Esophagus squamous epithelium (tissue), 5 donors: ENCODE measurements at regions not wholly inside any gene's neighbourhood (a gene's known extent, or its start where the extent isn't known, plus 50 kb on each side); places are given as distances from the start of the nearest gene placed in this dataset.
A peak's percentile ranks its signal among the peaks of the same experiment; 100 is the strongest.

ENCODE experiments used
- DNase-seq: peaks from one replicate; lab custom pipeline; 2025; lab: John Stamatoyannopoulos, UW
- H3K27ac ChIP-seq, 4 donors: fragments of 200-600 bp; sonication (generic); one replicate each; pipeline ENCODE4 v1.5.1; 2016 to 2019; ENCODE audit warnings: mild to moderate bottlenecking in 1 of 4
- H3K27me3 ChIP-seq, 4 donors: fragments of 200-600 bp; sonication (generic); 1 replicate in 3 of 4; 2 replicates in 1 of 4; pipeline versions ENCODE4 v1.5.1 to v1.6.0; 2017 to 2021; ENCODE audit warnings: antibody characterized with exemption in 1 of 4
- H3K36me3 ChIP-seq, 3 donors: fragments of 200-600 bp; sonication (generic); one replicate each; pipeline ENCODE4 v1.5.1; 2016 to 2019
- H3K4me1 ChIP-seq, 3 donors: fragments of 200-600 bp; sonication (generic); one replicate each; pipeline ENCODE4 v1.5.1; 2017 to 2019
- H3K4me3 ChIP-seq, 4 donors: fragments of 200-600 bp; sonication (generic); 1 replicate in 3 of 4; 2 replicates in 1 of 4; pipeline ENCODE4 v1.5.1; 2016 to 2019; ENCODE audit warnings: mild to moderate bottlenecking in 2 of 4, moderate library complexity in 1 of 4
- H3K9me3 ChIP-seq, 3 donors: fragments of 200-600 bp; sonication (generic); one replicate each; pipeline ENCODE4 v1.5.1; 2016 to 2019
- CTCF ChIP-seq, 6 experiments: fragments of 450-650 bp in 4 of 6; fragments of 200-600 bp in 2 of 6; sonication (generic) in 2 of 6; IDR thresholded peaks; one replicate each; pipeline ENCODE4 v1.5.1; 2016 to 2019; ENCODE audit warnings: antibody characterized with exemption in 6 of 6, mild to moderate bottlenecking in 4 of 6, moderate library complexity in 4 of 6
- POLR2A ChIP-seq, 4 donors: fragments of 450-650 bp; IDR thresholded peaks; one replicate each; pipeline ENCODE4 v1.6.1; 2017; ENCODE audit warnings: antibody characterized with exemption in 4 of 4, mild to moderate bottlenecking in 4 of 4, moderate library complexity in 3 of 4
- WGBS, 2 donors: methylation state at CpG; one replicate each; pipeline ENCODE4 v1.1.5; 2018; 5-methylcytosine and 5-hydroxymethylcytosine counted together
- intact Hi-C: fragments of 100-400 bp; cut with DNase I; formaldehyde crosslinking; loops from one replicate; pipeline ENCODE4 v1.15.0; 2022
- donor health status: DM: yes; HTN: yes; CAD: no.

GRCh38 chr5:114055318-114056184 is 306.3 kb upstream of the KCNN2 start:
- Histone ChIP-seq H3K4me1 (peaks cover 0 to 22% (median 8%) of the 10 kb centered on the region in 3 donors), H3K27me3 (peaks cover 0 to 53% (median 5%) of the 10 kb centered on the region in 4 donors), H3K9me3 (no peaks in the 10 kb centered on the region), H3K27ac (no peak overlapping the region), H3K36me3 (no peaks in the 10 kb centered on the region), H3K4me3 (peak overlapping the region in 3 of 4 donors; percentile 23 to 56 (median 41))
- no peak for DNase-seq
- TF ChIP-seq CTCF (IDR thresholded peaks at IDR 0.05) = no peak
- no peak for TF ChIP-seq POLR2A (IDR thresholded peaks at IDR 0.05)
- 2 to 7% methylated on average over 16 to 24 of the region's 60 CpGs for WGBS, 2 donors
- intact Hi-C loops = no loop called here

GRCh38 chr5:114056185-114056538 is 305.7 kb upstream of the KCNN2 start:
- Histone ChIP-seq H3K4me3 (peak overlapping the region in 3 of 4 donors; percentile 23 to 56 (median 41)), H3K27me3 (peaks cover 0 to 53% (median 5%) of the 10 kb centered on the region in 4 donors), H3K36me3 (no peaks in the 10 kb centered on the region), H3K27ac (no peak overlapping the region), H3K9me3 (no peaks in the 10 kb centered on the region), H3K4me1 (peaks cover 0 to 22% (median 8%) of the 10 kb centered on the region in 3 donors)
- WGBS, 2 donors = 7 to 42% methylated on average over 4 to 12 of the region's 26 CpGs
- DNase-seq = no peak
- TF ChIP-seq CTCF (IDR thresholded peaks at IDR 0.05) (no peak), POLR2A (IDR thresholded peaks at IDR 0.05) (no peak)
- intact Hi-C loops = no loop called here

- intact Hi-C loops = no loop called here
- Histone ChIP-seq H3K4me1 (peaks cover 0 to 6% (median 3%) of the 10 kb centered on the region in 3 donors), H3K36me3 (no peaks in the 10 kb centered on the region), H3K27ac (no peak overlapping the region), H3K9me3 (no peaks in the 10 kb centered on the region), H3K27me3 (peaks cover 0 to 24% (median 0%) of the 10 kb centered on the region in 4 donors), H3K4me3 (no peak overlapping the region)
- no peak for TF ChIP-seq CTCF (IDR thresholded peaks at IDR 0.05)
- no peak for TF ChIP-seq POLR2A (IDR thresholded peaks at IDR 0.05)
- no peak for DNase-seq
Measured at GRCh38 chr5:114060866-114061265, 301.0 kb upstream of the KCNN2 start.

GRCh38 chr5:114062932-114063867 is 298.7 kb upstream of the KCNN2 start:
- Histone ChIP-seq H3K27me3 (peaks cover 0 to 6% (median 0%) of the 10 kb centered on the region in 4 donors), H3K4me3 (no peak overlapping the region), H3K27ac (no peak overlapping the region), H3K4me1 (no peaks in the 10 kb centered on the region), H3K9me3 (no peaks in the 10 kb centered on the region), H3K36me3 (no peaks in the 10 kb centered on the region)
- intact Hi-C loops = no loop called here
- no peak for TF ChIP-seq CTCF (IDR thresholded peaks at IDR 0.05)
- TF ChIP-seq POLR2A (IDR thresholded peaks at IDR 0.05) = no peak
- DNase-seq = no peak

- no peaks in the 10 kb centered on the region for H3K9me3 ChIP-seq
- no peaks in the 10 kb centered on the region for H3K27me3 ChIP-seq
- H3K36me3 ChIP-seq = no peaks in the 10 kb centered on the region
- 29 to 39% methylated on average over 1 of the region's 1 CpG for WGBS, 2 donors
- no peak overlapping the region for H3K27ac ChIP-seq
- no peak overlapping the region for H3K4me3 ChIP-seq
- H3K4me1 ChIP-seq = no peaks in the 10 kb centered on the region
- TF ChIP-seq CTCF (IDR thresholded peaks at IDR 0.05) (no peak), POLR2A (IDR thresholded peaks at IDR 0.05) (no peak)
- intact Hi-C loops = no loop called here
- no peak for DNase-seq
Measured at GRCh38 chr5:114065912-114066311, 296.0 kb upstream of the KCNN2 start.
